ENCODE measurements at regions not wholly inside any gene's neighbourhood (a gene's known extent, or its start where the extent isn't known, plus 50 kb on each side); places are given as distances from the start of the nearest gene placed in this dataset.

- H3K27me3 ChIP-seq (ENCODE audit: low read depth) = no peaks in the 10 kb centered on the region
- peak in 1 of 2 donors; percentile 47 for ATAC-seq
Observed at GRCh38 chr3:117603097-117603496, 893.5 kb downstream of the TUSC7 start.

GRCh38 chr3:117606866-117607265 is 897.3 kb downstream of the TUSC7 start:
- no peak for DNase-seq
- no peaks in the 10 kb centered on the region for H3K36me3 ChIP-seq
- TF ChIP-seq CTCF (IDR thresholded peaks at IDR 0.05) = no peak
- H3K4me1 ChIP-seq = no peaks in the 10 kb centered on the region
- no peaks in the 10 kb centered on the region for H3K9me3 ChIP-seq
- no peaks in the 10 kb centered on the region for H3K27me3 ChIP-seq (ENCODE audit: low read depth)
- no peak overlapping the region for H3K4me3 ChIP-seq
- no peak for ATAC-seq
- intact Hi-C loops (cut with DNase I) = no loop called here
- H3K27ac ChIP-seq = no peak overlapping the region

More at GRCh38 chr3:117603097-117603496, 893.5 kb downstream of the TUSC7 start:
- no peaks in the 10 kb centered on the region for H3K9me3 ChIP-seq
- no peak overlapping the region for H3K4me3 ChIP-seq
- TF ChIP-seq CTCF (IDR thresholded peaks at IDR 0.05) = no peak
- H3K4me1 ChIP-seq = no peaks in the 10 kb centered on the region
- DNase-seq = no peak
- no peaks in the 10 kb centered on the region for H3K36me3 ChIP-seq
- no peak overlapping the region for H3K27ac ChIP-seq
- intact Hi-C loops (cut with DNase I) = no loop called here

GRCh38 chr3:117609330-117609729 is 899.8 kb downstream of the TUSC7 start:
- no peaks in the 10 kb centered on the region for H3K27me3 ChIP-seq (ENCODE audit: low read depth)
- H3K27ac ChIP-seq = no peak overlapping the region
- intact Hi-C loops (cut with DNase I) = no loop called here
- DNase-seq (no peak), ATAC-seq (no peak)
- H3K4me1 ChIP-seq = no peaks in the 10 kb centered on the region
- no peaks in the 10 kb centered on the region for H3K36me3 ChIP-seq
- TF ChIP-seq CTCF (IDR thresholded peaks at IDR 0.05) = no peak
- no peaks in the 10 kb centered on the region for H3K9me3 ChIP-seq
- no peak overlapping the region for H3K4me3 ChIP-seq

- Histone ChIP-seq H3K4me1 (no peaks in the 10 kb centered on the region), H3K36me3 (no peaks in the 10 kb centered on the region), H3K9me3 (no peaks in the 10 kb centered on the region), H3K27me3 (ENCODE audit: low read depth) (no peaks in the 10 kb centered on the region), H3K27ac (no peak overlapping the region), H3K4me3 (no peak overlapping the region)
- DNase-seq (no peak), ATAC-seq (peak; percentile 38 to 79)
- TF ChIP-seq CTCF (IDR thresholded peaks at IDR 0.05) = no peak
- intact Hi-C loops (cut with DNase I) = no loop called here
Observed at GRCh38 chr3:117610156-117610555, 900.6 kb downstream of the TUSC7 start.

GRCh38 chr3:117611211-117611610 is 901.6 kb downstream of the TUSC7 start:
- Histone ChIP-seq H3K27me3 (ENCODE audit: low read depth) (no peaks in the 10 kb centered on the region), H3K27ac (no peak overlapping the region), H3K4me3 (no peak overlapping the region), H3K9me3 (no peaks in the 10 kb centered on the region), H3K4me1 (no peaks in the 10 kb centered on the region), H3K36me3 (no peaks in the 10 kb centered on the region)
- intact Hi-C loops (cut with DNase I) = no loop called here
- ATAC-seq (no peak), DNase-seq (no peak)
- no peak for TF ChIP-seq CTCF (IDR thresholded peaks at IDR 0.05)

GRCh38 chr3:117616227-117616626 is 906.6 kb downstream of the TUSC7 start:
- Histone ChIP-seq H3K4me3 (no peak overlapping the region), H3K9me3 (no peaks in the 10 kb centered on the region), H3K36me3 (no peaks in the 10 kb centered on the region), H3K4me1 (no peaks in the 10 kb centered on the region), H3K27me3 (ENCODE audit: low read depth) (no peaks in the 10 kb centered on the region), H3K27ac (no peak overlapping the region)
- no peak for TF ChIP-seq CTCF (IDR thresholded peaks at IDR 0.05)
- no peak for ATAC-seq
- intact Hi-C loops (cut with DNase I) = no loop called here
- no peak for DNase-seq

Measured in lower lobe of right lung (tissue), 2 donors.